ENCODE measurements at regions not wholly inside any gene's neighbourhood (a gene's known extent, or its start where the extent isn't known, plus 50 kb on each side); places are given as distances from the start of the nearest gene placed in this dataset.

GRCh38 chr22:25514436-25515180, 49.9 kb upstream of the GRK3 start:
- Histone ChIP-seq H3K4me3 (ENCODE audit: low read depth, low read length) (no peak overlapping the region), H3K27me3 (ENCODE audit: insufficient read depth, low read depth, severe bottlenecking) (no peaks in the 10 kb centered on the region), H3K36me3 (peaks cover 31% of the 10 kb centered on the region), H3K27ac (peak overlapping the region; percentile 62), H3K9me3 (ENCODE audit: severe bottlenecking) (no peaks in the 10 kb centered on the region)
- no peak for TF ChIP-seq CTCF (IDR thresholded peaks at IDR 0.05; ENCODE audit: low read depth, low read length)
- DNase-seq: peak; percentile 20
